ENCODE measurements at regions not wholly inside any gene's neighbourhood (a gene's known extent, or its start where the extent isn't known, plus 50 kb on each side); places are given as distances from the start of the nearest gene placed in this dataset.

- no peak for ATAC-seq
- H2AFZ ChIP-seq = peak overlapping the region; percentile 70
- H3K4me2 ChIP-seq = no peak overlapping the region
- H3K27me3 ChIP-seq (ENCODE audit: insufficient read depth) = no peaks in the 10 kb centered on the region
- no peaks in the 10 kb centered on the region for H3K79me2 ChIP-seq (replicated peaks; ENCODE audit: insufficient read depth)
- no peaks in the 10 kb centered on the region for H3F3A ChIP-seq (replicated peaks; ENCODE audit: low read depth)
- Mint-ChIP-seq H3K4me1 (peaks cover 13% of the 10 kb centered on the region), H3K27ac (no peak overlapping the region), H3K9me3 (peaks cover 5% of the 10 kb centered on the region; the same call in 1 of the 3 replicates), H3K36me3 (ENCODE audit: low read depth) (no peaks in the 10 kb centered on the region), H3K4me3 (no peak overlapping the region), H3K27me3 (ENCODE audit: insufficient read depth, low read depth, poor library complexity) (peaks cover 2% of the 10 kb centered on the region)
- no peak overlapping the region for H3K4me3 ChIP-seq
- H3K9me2 ChIP-seq (ENCODE audit: insufficient read depth) = no peaks in the 10 kb centered on the region
- H3K36me3 ChIP-seq (ENCODE audit: insufficient read depth) = no peaks in the 10 kb centered on the region
- DNase-seq (ENCODE audit: low spot score) = no peak
- no peaks in the 10 kb centered on the region for H4K20me1 ChIP-seq (replicated peaks; ENCODE audit: insufficient read depth)
- TF ChIP-seq REST (IDR thresholded peaks at IDR 0.05; ENCODE audit: unreplicated experiment) = no peak
- TF ChIP-seq EZH2 (IDR thresholded peaks at IDR 0.05; ENCODE audit: low read depth, unreplicated experiment) = no peak
- TF ChIP-seq NANOG (IDR thresholded peaks at IDR 0.05; ENCODE audit: borderline replicate concordance) = no peak
- no peak for TF ChIP-seq EZH2phosphoT487 (IDR thresholded peaks at IDR 0.05; ENCODE audit: unreplicated experiment)
- TF ChIP-seq CTCF (conservative IDR thresholded peaks at IDR 0.05; ENCODE audit: low read depth in 2 of 2) = no peak
- no peak for TF ChIP-seq ZNF331 (CRISPR knock-in tag; IDR thresholded peaks at IDR 0.05; ENCODE audit: low read depth)
- no peak for TF ChIP-seq CREB1 (CRISPR knock-in tag; IDR thresholded peaks at IDR 0.05; ENCODE audit: low read depth)
- TF ChIP-seq ETS1 (IDR thresholded peaks at IDR 0.05) = no peak
- TF ChIP-seq POLR2AphosphoS5 (IDR thresholded peaks at IDR 0.05; ENCODE audit: low read depth) = no peak
- no peak for TF ChIP-seq STAT1 (IDR thresholded peaks at IDR 0.05; ENCODE audit: unreplicated experiment)
- TF ChIP-seq ZNF462 (CRISPR knock-in tag; IDR thresholded peaks at IDR 0.05) = no peak
- TF ChIP-seq JUNB (IDR thresholded peaks at IDR 0.05; ENCODE audit: unreplicated experiment) = no peak
- TF ChIP-seq ZNF114 (CRISPR knock-in tag; IDR thresholded peaks at IDR 0.05) = no peak
- no peak overlapping the region for H3K27ac ChIP-seq (ENCODE audit: low read depth)
- H3K4me1 ChIP-seq (ENCODE audit: insufficient read depth) = 0 out of 2 replicates have a peak, but pooled peaks cover 3% of the 10 kb centered on the region
These were observed 572.1 kb upstream of the SALL1 start for GRCh38 chr16:51723036-51723724.
